GM20000 (cell line): ENCODE measurements at regions not wholly inside any gene's neighbourhood (a gene's known extent, or its start where the extent isn't known, plus 50 kb on each side); places are given as distances from the start of the nearest gene placed in this dataset.
"Not testable (repeated sequence)": the region's sequence is repeated elsewhere in the genome, so short reads cannot be mapped to it uniquely, and the experiment has no call there.

ENCODE experiments used
- DNase-seq: peaks from one replicate; pipeline ENCODE4 v3.0.0; 2012; ENCODE audit warnings: low spot score
- TF ChIP-seq, protein P1 (sequence below): IDR thresholded peaks from 2 replicates; pipeline ENCODE4 v1.5.1; 2012; ENCODE audit warnings: mild to moderate bottlenecking, control low read depth; ENCODE audit errors: extremely low read depth, missing control alignments

DNA sequence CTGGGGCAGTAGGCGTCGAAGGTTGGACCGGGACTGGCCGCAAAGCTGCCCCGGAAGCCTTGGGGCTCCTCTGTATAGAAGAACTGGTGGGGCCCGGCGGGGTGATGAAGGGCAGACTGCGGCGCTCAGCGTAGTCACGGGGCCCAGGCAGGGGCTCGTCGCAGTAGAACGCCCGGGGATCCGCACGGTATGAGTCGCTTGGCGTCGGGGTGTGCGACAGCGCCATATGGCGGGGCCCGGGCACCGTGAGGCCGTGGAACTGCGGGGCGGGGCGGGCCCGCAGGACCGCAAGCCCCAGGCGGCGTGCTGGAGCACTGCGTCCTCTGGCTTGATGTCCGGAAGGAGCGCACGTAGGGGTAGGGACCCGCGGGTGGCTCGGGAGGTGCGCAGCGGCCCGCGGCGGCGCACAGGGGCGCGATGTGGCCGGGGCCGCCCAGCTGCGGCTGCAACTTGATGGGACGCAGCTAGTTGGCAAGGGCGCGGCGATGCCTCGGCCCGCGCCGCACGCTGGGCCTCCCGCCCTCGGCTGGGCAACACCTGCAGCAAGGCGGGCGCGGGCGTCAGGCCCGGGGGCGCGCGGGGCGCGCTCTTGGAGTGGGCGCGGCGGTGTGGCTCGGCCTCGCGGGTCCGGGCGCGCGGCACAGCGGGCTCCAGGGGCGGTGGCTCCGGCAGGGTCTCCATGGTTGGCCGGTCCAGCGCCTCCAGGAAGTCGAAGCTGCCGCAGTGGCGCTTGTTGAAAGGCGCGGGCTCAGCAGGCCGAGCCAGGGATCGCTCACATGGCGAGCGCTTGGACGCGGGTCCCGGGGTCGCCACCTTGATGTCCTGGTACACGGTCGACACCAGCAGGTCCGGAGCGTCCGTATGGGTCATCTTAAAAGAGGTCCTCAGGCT, 251.4 kb downstream of the ANKRD30B start:
- DNase-seq, result no peak
- TF ChIP-seq, protein P1, sequence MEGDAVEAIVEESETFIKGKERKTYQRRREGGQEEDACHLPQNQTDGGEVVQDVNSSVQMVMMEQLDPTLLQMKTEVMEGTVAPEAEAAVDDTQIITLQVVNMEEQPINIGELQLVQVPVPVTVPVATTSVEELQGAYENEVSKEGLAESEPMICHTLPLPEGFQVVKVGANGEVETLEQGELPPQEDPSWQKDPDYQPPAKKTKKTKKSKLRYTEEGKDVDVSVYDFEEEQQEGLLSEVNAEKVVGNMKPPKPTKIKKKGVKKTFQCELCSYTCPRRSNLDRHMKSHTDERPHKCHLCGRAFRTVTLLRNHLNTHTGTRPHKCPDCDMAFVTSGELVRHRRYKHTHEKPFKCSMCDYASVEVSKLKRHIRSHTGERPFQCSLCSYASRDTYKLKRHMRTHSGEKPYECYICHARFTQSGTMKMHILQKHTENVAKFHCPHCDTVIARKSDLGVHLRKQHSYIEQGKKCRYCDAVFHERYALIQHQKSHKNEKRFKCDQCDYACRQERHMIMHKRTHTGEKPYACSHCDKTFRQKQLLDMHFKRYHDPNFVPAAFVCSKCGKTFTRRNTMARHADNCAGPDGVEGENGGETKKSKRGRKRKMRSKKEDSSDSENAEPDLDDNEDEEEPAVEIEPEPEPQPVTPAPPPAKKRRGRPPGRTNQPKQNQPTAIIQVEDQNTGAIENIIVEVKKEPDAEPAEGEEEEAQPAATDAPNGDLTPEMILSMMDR, result no peak

DNA sequence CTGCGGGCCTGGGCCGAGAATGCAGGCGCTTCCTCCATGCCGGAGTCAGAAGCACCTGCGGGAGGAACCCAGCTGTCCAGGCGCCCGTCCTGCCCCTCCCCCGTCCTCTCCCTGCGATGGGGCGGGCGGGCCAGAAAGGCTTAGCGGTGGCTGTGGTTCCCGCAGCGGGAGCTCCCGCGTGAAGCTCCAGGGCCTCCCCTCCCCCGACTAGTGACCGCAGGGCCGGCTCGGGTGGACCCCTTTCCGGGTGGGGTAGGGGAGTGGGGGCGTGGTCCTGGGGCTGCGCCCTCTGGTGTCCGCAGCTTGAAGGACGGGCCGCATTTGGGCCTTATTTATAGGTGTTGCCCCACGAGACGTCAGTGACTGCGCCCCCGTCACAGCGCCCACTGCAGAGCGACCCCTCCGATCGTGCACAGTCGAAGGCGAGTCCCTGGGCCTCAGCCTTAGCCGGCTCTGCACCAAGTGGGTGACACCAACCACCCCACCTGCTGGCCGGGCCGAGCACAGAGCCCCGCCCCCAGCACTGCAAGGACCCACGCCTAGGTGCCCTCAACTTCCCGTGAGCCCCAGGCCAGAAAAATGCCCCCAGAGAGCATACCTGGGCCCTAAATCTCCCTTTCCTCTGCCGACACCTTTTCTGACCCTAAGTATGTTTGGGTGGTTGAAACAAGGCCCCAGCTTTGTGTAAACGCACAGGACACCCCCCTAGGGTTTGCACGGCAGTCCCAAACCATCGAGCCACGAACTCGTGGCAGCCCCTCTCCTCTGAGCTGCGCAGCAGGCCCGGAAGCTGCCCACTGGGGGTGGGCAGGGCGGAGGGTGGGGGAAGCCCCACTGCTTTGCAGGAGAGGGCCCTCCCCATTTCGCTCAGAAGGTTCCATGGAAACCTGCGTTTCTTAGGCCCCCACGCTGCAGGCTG, 252.4 kb downstream of the ANKRD30B start:
- DNase-seq, result not testable (repeated sequence)

DNA sequence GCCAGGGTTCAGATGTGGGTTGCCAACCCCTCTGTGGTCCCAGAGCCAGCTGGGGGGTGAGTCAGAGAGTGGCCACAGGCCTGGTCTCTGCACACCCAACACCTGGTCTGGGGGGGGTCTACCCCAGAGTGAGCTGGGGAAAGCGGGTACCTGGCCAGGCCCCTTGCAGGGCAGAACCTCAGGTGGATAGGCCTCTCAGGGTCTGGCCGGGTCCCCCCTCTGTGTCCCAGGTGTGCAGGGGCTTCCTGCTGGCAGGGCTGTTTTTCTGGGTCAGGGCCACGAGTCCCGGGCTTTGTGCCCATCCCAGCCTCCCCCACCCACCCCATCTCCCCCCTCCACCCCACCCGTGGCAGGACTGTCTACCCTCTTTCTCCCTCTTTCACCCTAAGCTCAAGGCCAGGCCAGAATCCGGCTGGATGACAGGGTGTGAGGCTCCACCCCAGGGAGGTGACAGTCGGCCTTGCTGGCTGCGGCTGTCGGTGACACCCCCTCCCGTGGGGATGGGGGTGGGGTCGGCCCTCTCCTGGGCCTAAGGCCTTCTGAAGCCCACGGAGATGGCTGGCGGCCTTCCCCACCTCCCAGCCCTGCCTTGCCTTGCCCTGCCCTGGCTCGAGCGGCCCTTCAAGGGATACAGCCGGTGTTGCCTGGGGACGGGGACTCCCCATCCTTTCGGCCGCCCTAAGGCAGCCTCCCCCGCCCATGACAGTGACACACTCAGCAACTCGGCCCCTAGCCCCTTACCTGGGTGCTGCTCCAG, 253.2 kb downstream of the ANKRD30B start:
- not testable (repeated sequence) for DNase-seq

DNA sequence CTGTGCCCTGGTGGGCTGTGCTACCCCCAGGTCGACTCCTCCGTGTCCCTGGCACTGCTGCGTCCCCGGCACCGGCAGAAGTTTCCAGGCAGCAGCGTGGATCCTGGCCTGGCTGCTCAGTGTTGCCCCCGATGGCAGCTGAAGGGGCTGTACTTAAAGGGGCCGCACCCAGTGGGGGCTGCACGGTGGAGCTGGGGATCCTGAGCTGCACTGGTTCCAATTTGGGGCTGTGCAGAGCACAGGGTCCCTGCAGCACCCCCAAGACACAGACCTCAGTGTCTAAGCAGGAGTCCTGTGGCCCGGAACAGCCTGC, 253.8 kb downstream of the ANKRD30B start:
- DNase-seq, result not testable (repeated sequence)

DNA sequence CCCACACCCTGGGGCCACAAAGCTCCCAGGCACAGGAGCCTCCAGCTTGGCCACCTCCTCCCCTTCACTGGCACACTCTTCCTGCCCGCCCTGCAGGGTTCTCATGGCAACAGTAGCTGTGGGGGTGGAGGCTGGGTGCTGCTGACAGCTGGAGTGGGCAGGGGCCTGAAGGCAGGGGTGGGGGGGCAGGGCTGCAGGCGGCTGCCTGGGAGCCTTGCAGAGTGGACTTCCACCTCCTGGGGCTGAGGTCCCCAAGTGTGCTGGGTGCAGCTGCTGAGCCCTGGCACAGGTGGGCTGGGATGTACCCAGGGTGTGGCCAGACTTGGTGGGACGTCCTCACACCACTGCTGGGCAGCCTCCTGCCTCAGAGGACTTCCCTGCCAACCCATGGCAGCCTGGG, 254.8 kb downstream of the ANKRD30B start:
- not testable (repeated sequence) for DNase-seq

DNA sequence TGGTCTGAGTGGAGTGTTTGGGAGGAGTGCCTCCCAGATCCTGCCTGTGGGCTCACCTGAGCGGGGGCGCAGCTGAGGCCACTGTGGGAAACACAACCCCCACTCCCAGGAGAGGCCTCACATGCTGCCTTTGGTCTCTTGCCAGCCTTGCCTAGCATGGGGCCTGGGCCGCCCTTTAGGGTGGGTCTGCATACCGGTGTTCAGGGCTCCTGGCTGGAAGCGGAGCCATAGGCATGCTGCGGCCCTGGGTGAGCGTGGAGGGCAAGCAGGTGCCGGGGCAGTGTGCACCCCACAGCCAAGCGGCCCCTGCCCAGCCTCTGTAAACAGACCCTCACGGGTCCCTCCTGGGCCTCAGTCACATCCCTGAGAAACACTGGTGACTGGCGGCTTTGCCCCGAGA, 255.3 kb downstream of the ANKRD30B start:
- DNase-seq, result not testable (repeated sequence)

DNA sequence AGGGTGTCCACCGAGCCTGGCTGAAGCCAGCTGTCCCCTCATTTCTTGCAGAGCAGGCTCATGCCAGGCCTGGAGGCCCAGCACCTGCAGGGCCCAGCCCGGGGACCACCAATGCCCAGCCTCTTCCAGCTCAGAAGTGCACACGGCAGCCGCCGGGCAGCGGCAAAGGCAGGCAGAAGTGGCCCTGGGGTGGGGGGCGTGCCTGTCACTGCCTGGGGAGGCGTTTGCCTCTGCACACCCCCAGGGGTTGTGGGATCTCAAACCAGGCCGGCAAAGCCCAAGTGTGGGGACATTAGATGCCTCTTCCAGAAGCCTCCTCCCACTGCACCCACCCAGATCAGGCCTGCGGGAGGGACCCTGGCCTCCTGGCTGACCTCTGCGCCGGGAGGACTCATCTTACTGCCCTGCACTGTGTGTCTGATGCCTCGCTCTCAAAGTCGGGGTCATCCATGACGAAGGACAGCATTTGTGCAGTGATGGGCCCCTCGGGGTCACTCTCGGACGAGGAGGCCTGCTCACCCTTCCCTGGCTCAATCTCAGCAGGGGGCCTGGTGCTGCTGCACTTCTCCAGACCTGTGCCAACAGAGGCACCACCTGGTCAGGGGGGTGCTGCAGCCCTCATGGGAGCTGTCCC, 255.8 kb downstream of the ANKRD30B start:
- not testable (repeated sequence) for DNase-seq

DNA sequence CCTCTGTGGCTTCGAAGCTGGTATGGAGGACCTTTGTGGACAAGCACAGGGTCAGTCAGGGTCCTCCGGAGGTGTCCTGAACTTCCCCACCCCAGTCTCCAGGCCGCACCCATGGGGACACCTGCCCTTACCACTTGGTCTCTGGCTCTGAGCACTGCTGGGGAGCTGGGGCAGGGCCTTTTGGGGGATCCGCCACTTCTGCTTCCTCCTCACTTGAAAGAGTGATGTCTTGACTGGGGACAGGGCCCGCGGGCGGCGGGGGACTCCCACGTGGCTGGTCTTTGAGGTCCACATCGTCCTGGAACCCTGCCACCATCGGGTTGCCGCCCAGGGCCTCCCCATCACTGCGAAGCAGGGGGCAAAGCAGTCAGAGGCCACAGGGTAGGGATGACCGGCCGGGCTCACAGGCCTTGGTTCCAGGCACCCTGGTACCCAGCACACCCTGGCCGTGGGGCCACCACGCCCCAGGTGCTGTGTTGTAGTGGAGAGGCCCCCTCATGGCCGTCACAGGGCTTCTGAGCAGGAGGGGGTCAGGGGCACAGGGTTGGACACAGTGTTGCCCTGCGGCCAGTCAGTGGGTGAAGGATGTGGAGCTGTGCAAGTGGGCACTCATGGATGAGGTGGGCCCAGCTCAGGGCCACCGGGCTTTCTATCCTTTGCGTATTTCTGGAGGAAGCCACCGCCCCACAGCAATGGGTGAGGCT, 256.4 kb downstream of the ANKRD30B start:
- not testable (repeated sequence) for DNase-seq

DNA sequence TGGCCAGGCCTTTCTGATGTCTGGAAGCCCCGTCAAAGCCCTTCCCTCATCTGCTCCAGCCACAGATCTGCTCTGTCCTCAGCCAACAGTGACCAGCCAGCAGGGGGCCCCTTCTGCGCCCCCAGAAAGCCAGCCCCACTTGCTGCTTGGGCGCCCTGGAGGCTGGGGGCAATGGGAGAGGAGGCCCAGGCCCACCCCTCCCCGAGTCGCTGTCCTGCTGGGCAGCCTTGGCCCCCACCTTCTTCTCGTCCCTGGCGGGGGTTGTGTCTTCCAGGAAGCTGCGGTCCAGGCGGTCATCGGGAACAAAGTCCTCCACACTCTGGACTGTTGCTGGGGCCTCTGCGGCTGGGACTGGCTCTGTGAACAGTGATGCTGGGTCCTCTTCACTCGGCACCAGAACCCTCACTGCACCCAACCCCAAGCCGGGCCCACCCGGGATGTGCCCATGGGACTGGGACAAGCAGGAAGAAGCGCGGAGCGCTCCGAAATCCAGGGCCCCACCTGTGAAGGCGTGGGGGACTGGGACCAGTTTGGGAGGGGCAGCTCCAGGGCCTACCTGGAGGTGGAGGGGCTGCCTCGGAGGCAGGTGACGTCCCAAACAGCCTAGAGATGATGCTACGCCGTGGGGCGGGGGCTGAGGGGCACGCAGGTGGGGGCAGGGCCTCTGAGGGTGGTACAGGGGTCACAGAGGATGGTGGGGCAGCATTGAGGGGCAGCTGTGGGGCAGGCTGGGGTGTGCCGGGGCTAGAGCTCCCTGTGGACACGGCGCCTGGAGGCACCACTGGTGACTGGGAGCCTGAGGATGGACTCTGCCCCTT, 257.6 kb downstream of the ANKRD30B start:
- DNase-seq, result no peak
- TF ChIP-seq, protein P1, result no peak

DNA sequence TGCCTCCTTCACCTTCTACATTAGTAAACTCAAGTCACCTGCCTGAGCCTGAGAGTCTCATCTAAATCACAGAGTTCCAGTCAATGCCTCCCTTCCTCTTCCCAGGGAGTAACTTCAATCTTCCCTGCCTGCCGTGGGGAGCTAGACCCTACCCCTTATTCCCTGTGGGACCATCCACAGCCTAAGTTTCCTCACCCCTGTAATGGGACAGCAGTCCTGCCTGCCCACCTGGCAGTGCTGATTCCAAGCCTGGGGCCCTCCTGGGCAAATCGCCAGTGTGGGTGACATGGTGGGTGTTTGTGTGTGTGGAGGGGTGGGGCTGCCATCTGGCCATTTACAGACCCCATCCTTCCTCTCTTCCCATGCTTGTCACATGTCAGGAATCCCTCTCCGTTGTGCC, 258.6 kb downstream of the ANKRD30B start:
- DNase-seq, result not testable (repeated sequence)

DNA sequence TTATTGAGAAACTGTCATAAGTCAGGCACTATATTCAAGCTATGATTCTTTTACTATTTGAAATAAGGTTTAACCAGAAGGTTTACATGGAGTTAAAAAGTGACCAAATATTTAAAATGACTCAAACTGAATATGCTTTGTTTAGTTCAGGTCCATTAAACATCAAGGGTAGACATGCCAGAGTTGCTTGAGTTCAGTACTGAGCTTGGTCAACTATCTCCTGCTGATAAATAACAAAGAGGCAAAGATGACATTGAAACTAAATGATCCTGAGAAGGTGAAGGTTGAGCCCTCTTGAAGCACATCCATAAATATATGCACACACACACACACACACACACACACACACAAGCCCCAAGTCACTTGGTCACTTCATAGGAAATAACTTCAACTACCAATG, 278.1 kb downstream of the ANKRD30B start:
- DNase-seq, result not testable (repeated sequence)

DNA sequence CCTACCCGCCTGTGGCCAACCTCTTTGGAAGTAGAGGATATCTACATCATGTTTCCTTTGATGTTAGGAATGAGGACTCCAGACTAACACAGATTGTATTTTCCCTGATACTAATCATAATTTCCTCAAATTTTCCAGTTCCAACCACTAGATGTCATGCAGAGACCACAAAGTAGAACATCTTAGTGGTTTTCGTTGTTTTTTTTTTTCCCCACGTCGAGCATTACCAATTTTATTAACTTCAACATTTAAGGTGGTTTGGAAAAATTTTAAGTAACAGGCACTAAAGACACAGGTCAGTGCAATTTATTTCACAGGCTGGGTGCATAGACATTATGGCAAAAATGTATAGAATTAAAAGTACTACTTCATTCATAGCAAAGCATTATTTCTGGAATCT, 280.1 kb downstream of the ANKRD30B start:
- not testable (repeated sequence) for DNase-seq

DNA sequence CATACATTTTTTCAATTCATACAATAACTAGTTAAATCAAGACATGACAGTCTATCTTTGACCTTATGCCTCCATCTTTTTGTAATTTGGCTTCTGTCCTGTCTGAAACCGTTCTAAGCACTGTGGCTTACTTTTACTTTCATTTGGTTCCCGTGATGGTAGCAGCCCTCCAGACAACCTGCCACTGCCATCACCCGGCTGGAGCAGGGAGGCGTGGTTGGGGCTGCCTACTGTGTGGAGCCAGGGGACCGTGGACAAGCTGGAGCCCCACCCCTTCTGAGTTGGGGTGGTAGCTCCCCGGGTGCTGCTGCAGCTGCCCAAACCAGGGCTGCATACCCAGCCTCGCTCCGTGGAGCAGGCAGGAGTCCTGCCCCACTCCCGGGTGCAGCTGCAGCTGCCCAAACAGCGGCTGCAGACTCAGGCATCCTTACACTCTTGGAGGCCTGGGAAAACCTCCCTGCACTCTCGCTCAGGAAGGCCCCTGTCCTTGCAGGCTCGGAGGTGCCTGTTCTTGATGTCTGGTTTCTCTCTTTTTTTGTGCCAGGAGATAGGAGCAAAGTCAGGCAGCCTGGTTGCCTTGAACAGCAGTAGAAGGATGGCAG, 312.4 kb downstream of the ANKRD30B start:
- not testable (repeated sequence) for DNase-seq

DNA sequence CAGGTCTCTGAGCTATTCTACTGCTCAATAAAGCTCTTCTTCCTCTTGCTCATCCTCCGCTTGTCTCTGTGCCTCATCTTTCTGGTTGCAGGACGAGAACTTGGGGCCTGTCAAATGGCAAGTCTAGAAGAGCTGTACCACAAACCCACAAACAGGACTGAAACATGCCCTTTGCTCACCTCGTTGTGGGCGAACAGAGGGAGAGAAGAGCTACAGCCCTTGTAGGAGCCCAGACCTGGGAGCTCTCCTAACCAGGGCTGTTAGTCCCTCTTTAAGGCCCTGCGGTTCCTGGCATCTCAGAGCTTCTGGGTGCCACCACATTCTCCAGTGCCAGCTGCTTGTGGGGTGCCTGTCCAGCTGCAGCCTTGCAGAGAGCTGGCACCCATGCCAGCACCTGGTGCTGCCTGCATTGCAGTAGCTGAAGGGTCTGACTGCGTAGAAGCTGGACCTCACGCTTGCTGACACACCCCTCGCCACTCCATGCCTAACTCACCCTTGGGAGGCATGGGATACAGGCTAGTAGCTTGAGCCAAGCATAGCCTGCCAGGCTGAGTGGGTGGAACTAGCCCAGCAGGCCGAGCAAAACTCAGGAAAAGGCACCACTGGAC, 313.4 kb downstream of the ANKRD30B start:
- not testable (repeated sequence) for DNase-seq

DNA sequence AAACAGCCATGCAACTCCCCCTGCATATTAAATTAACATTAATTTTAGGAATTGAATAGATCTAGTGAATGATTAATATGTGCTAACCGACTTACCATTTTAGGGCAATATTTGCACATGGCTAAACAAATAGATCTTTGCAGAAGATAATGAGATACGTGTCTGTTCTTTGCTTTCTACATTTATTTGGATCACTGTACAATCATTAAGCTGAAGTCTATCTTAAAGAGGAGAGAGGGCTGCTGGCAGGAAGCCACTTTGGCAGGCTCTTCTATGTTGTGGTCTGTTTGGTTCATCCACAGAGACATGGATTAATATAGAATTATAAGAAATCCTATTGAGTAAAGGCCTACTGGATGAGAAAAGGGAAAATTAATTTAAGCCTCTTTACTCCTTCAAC, 318.5 kb downstream of the ANKRD30B start:
- not testable (repeated sequence) for DNase-seq

DNA sequence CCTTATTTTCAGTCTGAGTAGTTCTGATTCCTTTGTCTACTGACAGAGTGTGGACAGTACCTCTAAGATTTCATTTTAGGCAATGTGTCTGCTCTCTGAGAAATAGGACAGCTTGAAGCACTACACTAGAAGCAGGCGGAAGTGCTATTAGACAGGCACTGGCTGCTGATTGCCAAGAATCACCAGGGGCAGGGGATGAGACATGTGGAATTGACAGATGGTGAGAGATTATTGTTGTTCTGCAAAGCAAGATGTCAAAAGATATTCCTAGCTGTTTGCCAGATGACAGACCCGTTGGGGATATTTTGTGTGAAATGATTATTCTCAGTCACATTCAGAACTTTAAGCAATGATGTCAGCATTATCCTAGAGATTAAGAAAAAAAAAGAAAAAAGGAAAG, 323.3 kb downstream of the ANKRD30B start:
- not testable (repeated sequence) for DNase-seq
